Epithelial cell of esophagus (primary cell): ENCODE measurements at regions not wholly inside any gene's neighbourhood (a gene's known extent, or its start where the extent isn't known, plus 50 kb on each side); places are given as distances from the start of the nearest gene placed in this dataset.
"Not testable (repeated sequence)": the region's sequence is repeated elsewhere in the genome, so short reads cannot be mapped to it uniquely, and the experiment has no call there.

Experiments
- DNase-seq: peaks from one replicate; pipeline ENCODE4 v3.0.0; 2010; ENCODE audit warnings: low read depth
- H3K4me3 ChIP-seq: 2 replicates; pipeline ENCODE4 v1.5.1; 2011; ENCODE audit warnings: mild to moderate bottlenecking, low read length, control low read depth
- CTCF ChIP-seq: IDR thresholded peaks from 2 replicates; pipeline ENCODE4 v1.5.1; 2011; ENCODE audit warnings: low read depth, mild to moderate bottlenecking, low read length, control low read depth, inconsistent platforms; ENCODE audit not compliant: insufficient read depth; ENCODE audit errors: missing control alignments

- H3K4me3 ChIP-seq: no peak overlapping the region
- no peak for TF ChIP-seq CTCF
- no peak for DNase-seq
Observed at GRCh38 chr14:40219032-40219431, 786.8 kb upstream of the FBXO33 start.

GRCh38 chr14:40218282-40218941 lies 786.2 kb upstream of the FBXO33 start:
- no peak for TF ChIP-seq CTCF
- H3K4me3 ChIP-seq: no peak overlapping the region
- no peak for DNase-seq

GRCh38 chr14:40216976-40217375 lies 784.7 kb upstream of the FBXO33 start:
- DNase-seq: no peak
- no peak for TF ChIP-seq CTCF
- H3K4me3 ChIP-seq: no peak overlapping the region

GRCh38 chr14:40216408-40216807 lies 784.2 kb upstream of the FBXO33 start:
- H3K4me3 ChIP-seq, DNase-seq: not testable (repeated sequence)

- TF ChIP-seq CTCF: no peak
Observed at GRCh38 chr14:40213701-40214100, 781.5 kb upstream of the FBXO33 start.

GRCh38 chr14:40204441-40205175 lies 772.4 kb upstream of the FBXO33 start:
- TF ChIP-seq CTCF: no peak
- H3K4me3 ChIP-seq: no peak overlapping the region
- DNase-seq: no peak

More at GRCh38 chr14:40213701-40214100, 781.5 kb upstream of the FBXO33 start:
- peak; percentile 15 for DNase-seq
- no peak overlapping the region for H3K4me3 ChIP-seq

GRCh38 chr14:40199101-40199500 lies 766.9 kb upstream of the FBXO33 start:
- TF ChIP-seq CTCF: no peak
- DNase-seq: no peak
- H3K4me3 ChIP-seq: no peak overlapping the region
